ENCODE measurements at regions not wholly inside any gene's neighbourhood (a gene's known extent, or its start where the extent isn't known, plus 50 kb on each side); places are given as distances from the start of the nearest gene placed in this dataset.

GRCh38 chr15:96089405-96090058 is 241.0 kb upstream of the NR2F2 start:
- DNase-seq, result no peak

- no peak for DNase-seq
Observed at GRCh38 chr15:96092186-96092585, 238.3 kb upstream of the NR2F2 start.

GRCh38 chr15:96093063-96093462 is 237.4 kb upstream of the NR2F2 start:
- DNase-seq, result no peak

GRCh38 chr15:96097661-96098060 is 232.8 kb upstream of the NR2F2 start:
- no peak for DNase-seq

- no peak for DNase-seq
Observed at GRCh38 chr15:96102631-96103030, 227.9 kb upstream of the NR2F2 start.

- no peak for DNase-seq
Observed at GRCh38 chr15:96106181-96106580, 224.3 kb upstream of the NR2F2 start.

- no peak for DNase-seq
Observed at GRCh38 chr15:96106628-96107027, 223.9 kb upstream of the NR2F2 start.

GRCh38 chr15:96107916-96108315 is 222.6 kb upstream of the NR2F2 start:
- no peak for DNase-seq

GRCh38 chr15:96108405-96108804 is 222.1 kb upstream of the NR2F2 start:
- DNase-seq, result no peak

- no peak for DNase-seq
Observed at GRCh38 chr15:96109820-96110219, 220.7 kb upstream of the NR2F2 start.

GRCh38 chr15:96112018-96112417 is 218.5 kb upstream of the NR2F2 start:
- no peak for DNase-seq

- DNase-seq, result no peak
Observed at GRCh38 chr15:96115642-96116041, 214.9 kb upstream of the NR2F2 start.

- DNase-seq, result no peak
Observed at GRCh38 chr15:96117270-96117669, 213.2 kb upstream of the NR2F2 start.

GRCh38 chr15:96119734-96120133 is 210.8 kb upstream of the NR2F2 start:
- DNase-seq, result no peak

GRCh38 chr15:96121086-96121920 is 209.2 kb upstream of the NR2F2 start:
- DNase-seq, result no peak

GRCh38 chr15:96122077-96123027 is 208.1 kb upstream of the NR2F2 start:
- DNase-seq, result no peak

- DNase-seq, result no peak
Observed at GRCh38 chr15:96123028-96123400, 207.5 kb upstream of the NR2F2 start.

GRCh38 chr15:96123630-96124187 is 206.8 kb upstream of the NR2F2 start:
- no peak for DNase-seq

- no peak for DNase-seq
Observed at GRCh38 chr15:96124436-96124835, 206.1 kb upstream of the NR2F2 start.

GRCh38 chr15:96125721-96126415 is 204.6 kb upstream of the NR2F2 start:
- DNase-seq, result no peak

- DNase-seq, result no peak
Observed at GRCh38 chr15:96126859-96127258, 203.6 kb upstream of the NR2F2 start.

GRCh38 chr15:96130734-96131133 is 199.8 kb upstream of the NR2F2 start:
- no peak for DNase-seq
